ENCODE measurements at regions not wholly inside any gene's neighbourhood (a gene's known extent, or its start where the extent isn't known, plus 50 kb on each side); places are given as distances from the start of the nearest gene placed in this dataset.

DNA sequence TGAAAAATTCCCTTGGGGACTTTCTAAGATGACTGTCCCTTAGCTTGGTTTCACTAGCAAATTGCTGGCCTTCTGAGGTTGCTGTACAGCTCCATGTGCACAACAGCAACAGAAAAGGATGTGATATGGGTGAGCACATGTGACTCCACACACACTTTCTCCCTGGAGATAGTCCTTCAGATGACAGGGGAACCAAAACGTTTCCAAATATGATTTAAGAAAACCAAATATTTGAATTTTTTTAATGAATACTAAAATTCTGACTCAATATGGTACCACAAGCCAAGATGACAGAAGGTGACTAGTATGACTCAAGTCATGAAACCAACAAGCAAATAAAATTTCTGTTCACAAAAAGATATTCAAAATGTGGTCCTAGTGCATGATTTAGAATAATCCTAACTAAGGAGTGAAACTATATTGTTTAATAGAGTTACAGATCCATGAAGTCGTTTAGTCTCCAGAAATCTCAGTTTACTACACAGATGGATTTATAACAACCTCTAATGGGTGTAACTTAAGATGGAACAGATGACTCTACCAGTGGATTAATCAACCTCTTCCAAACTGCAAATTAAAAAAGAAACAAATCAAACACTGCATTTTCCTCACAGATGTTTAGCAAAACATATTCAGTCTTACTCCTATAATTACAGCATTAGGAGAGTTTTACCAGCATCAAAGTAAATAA, 144.8 kb upstream of the PIK3R1 start:
- Histone ChIP-seq H3K9me3 (ENCODE audit: control insufficient read depth in 1 of 2, insufficient read depth in 1 of 2, low read depth in 1 of 2, low read length in 2 of 2) (no peaks in the 10 kb centered on the region), H3K36me3 (ENCODE audit: control insufficient read depth in 1 of 2, insufficient read depth in 2 of 2, low read length in 2 of 2) (no peaks in the 10 kb centered on the region), H3K27ac (ENCODE audit: low read depth, low read length) (no peak overlapping the region), H3K4me2 (ENCODE audit: low read length) (no peak overlapping the region), H3K4me1 (ENCODE audit: control insufficient read depth in 1 of 2, insufficient read depth in 2 of 2, low read length in 2 of 2) (no peaks in the 10 kb centered on the region), H3K9ac (ENCODE audit: low read length) (no peak overlapping the region), H3K4me3 (replicated peaks in 1 of 2; ENCODE audit: low read depth in 1 of 2, low read length in 2 of 2) (no peak overlapping the region), H2AFZ (ENCODE audit: low read depth, low read length, poor library complexity, severe bottlenecking) (no peak overlapping the region), H3K79me2 (ENCODE audit: insufficient read depth, low read length) (no peaks in the 10 kb centered on the region), H3K27me3 (ENCODE audit: insufficient read depth, low read length) (no peaks in the 10 kb centered on the region), H3K9me2 (ENCODE audit: insufficient read depth) (no peaks in the 10 kb centered on the region), H4K20me1 (ENCODE audit: insufficient read depth) (no peaks in the 10 kb centered on the region)
- CTCF ChIA-PET = no interaction called here
- POLR2A ChIA-PET = no interaction called here
- DNase-seq (ENCODE audit: low read depth, low spot score) = no peak
- RAD21 ChIA-PET (ENCODE audit: low non-redundant PET in 1 of 2, low total read pairs in 2 of 2, uncharacterized antibody in 2 of 2, unreplicated experiment in 2 of 2) = no interaction called here
- intact Hi-C loops (cut with micrococcal nuclease) = no loop called here
- TF ChIP-seq, protein P1, sequence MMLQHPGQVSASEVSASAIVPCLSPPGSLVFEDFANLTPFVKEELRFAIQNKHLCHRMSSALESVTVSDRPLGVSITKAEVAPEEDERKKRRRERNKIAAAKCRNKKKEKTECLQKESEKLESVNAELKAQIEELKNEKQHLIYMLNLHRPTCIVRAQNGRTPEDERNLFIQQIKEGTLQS (IDR thresholded peaks at IDR 0.05) = no peak
- TF ChIP-seq YY1 (IDR thresholded peaks at IDR 0.05; ENCODE audit: extremely low read depth, insufficient replicate concordance, low read depth, low read length) (no peak), SP1 (IDR thresholded peaks at IDR 0.05; ENCODE audit: low read depth) (no peak)
- TF ChIP-seq, protein P2, sequence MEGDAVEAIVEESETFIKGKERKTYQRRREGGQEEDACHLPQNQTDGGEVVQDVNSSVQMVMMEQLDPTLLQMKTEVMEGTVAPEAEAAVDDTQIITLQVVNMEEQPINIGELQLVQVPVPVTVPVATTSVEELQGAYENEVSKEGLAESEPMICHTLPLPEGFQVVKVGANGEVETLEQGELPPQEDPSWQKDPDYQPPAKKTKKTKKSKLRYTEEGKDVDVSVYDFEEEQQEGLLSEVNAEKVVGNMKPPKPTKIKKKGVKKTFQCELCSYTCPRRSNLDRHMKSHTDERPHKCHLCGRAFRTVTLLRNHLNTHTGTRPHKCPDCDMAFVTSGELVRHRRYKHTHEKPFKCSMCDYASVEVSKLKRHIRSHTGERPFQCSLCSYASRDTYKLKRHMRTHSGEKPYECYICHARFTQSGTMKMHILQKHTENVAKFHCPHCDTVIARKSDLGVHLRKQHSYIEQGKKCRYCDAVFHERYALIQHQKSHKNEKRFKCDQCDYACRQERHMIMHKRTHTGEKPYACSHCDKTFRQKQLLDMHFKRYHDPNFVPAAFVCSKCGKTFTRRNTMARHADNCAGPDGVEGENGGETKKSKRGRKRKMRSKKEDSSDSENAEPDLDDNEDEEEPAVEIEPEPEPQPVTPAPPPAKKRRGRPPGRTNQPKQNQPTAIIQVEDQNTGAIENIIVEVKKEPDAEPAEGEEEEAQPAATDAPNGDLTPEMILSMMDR (IDR thresholded peaks at IDR 0.05 in 2 of 3, conservative IDR thresholded peaks at IDR 0.05 in 1 of 3; ENCODE audit: borderline replicate concordance in 1 of 3, insufficient read depth in 1 of 3, low read depth in 2 of 3, low read length in 2 of 3) = no peak
- BruUV-seq (replicated peaks) = no TSS peak
- no peak for ATAC-seq

DNA sequence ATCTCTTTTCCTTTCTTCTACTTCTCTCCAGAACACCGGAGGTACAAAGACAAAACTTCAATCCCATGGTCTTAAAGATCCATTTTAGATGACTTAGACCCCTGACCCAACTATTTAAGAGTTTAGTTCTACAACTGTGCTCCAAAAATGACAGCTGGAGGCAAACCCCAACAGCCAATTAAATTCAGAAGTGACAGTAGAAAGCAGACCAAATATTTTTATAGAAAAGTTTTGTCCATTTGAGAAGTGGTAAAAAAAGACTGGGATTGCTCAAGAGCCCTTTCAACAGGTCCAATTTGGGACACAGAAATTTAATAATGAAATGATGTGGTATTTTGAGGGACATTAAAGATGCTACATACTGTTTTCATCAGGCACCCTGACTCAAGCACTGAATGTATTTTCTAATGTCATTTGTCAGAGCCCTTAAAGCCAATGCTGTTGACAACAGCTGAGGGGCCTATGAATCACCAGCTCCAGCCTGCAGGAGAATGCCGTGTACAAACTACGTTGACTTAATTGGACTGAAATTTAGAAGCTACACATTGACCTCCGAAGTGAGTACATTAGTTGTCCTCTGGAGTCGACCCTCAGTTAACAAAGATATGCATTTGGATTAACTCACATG, 147.5 kb upstream of the PIK3R1 start:
- Histone ChIP-seq H3K27ac (ENCODE audit: low read depth, low read length) (no peak overlapping the region), H2AFZ (ENCODE audit: low read depth, low read length, poor library complexity, severe bottlenecking) (no peak overlapping the region), H3K4me3 (replicated peaks in 1 of 2; ENCODE audit: low read depth in 1 of 2, low read length in 2 of 2) (no peak overlapping the region), H3K27me3 (ENCODE audit: insufficient read depth, low read length) (no peaks in the 10 kb centered on the region), H3K9ac (ENCODE audit: low read length) (no peak overlapping the region), H3K4me1 (ENCODE audit: control insufficient read depth in 1 of 2, insufficient read depth in 2 of 2, low read length in 2 of 2) (no peaks in the 10 kb centered on the region), H3K79me2 (ENCODE audit: insufficient read depth, low read length) (no peaks in the 10 kb centered on the region), H4K20me1 (ENCODE audit: insufficient read depth) (no peaks in the 10 kb centered on the region), H3K9me2 (ENCODE audit: insufficient read depth) (no peaks in the 10 kb centered on the region), H3K9me3 (ENCODE audit: control insufficient read depth in 1 of 2, insufficient read depth in 1 of 2, low read depth in 1 of 2, low read length in 2 of 2) (no peaks in the 10 kb centered on the region), H3K4me2 (ENCODE audit: low read length) (no peak overlapping the region), H3K36me3 (ENCODE audit: control insufficient read depth in 1 of 2, insufficient read depth in 2 of 2, low read length in 2 of 2) (no peaks in the 10 kb centered on the region)
- ChIA-PET CTCF (no interaction called here), POLR2A (no interaction called here), RAD21 (ENCODE audit: low non-redundant PET in 1 of 2, low total read pairs in 2 of 2, uncharacterized antibody in 2 of 2, unreplicated experiment in 2 of 2) (no interaction called here)
- ATAC-seq = no peak
- intact Hi-C loops (cut with micrococcal nuclease) = no loop called here
- BruUV-seq (replicated peaks) = no TSS peak
- no peak for DNase-seq (ENCODE audit: low read depth, low spot score)
- no peak for TF ChIP-seq POLR2AphosphoS5 (IDR thresholded peaks at IDR 0.05; ENCODE audit: low read depth, low read length)
- TF ChIP-seq, protein P2 (IDR thresholded peaks at IDR 0.05 in 2 of 3, conservative IDR thresholded peaks at IDR 0.05 in 1 of 3; ENCODE audit: borderline replicate concordance in 1 of 3, insufficient read depth in 1 of 3, low read depth in 2 of 3, low read length in 2 of 3) = no peak
- TF ChIP-seq YY1 (IDR thresholded peaks at IDR 0.05; ENCODE audit: extremely low read depth, insufficient replicate concordance, low read depth, low read length) = no peak
- no peak for TF ChIP-seq CEBPB (IDR thresholded peaks at IDR 0.05; ENCODE audit: low read depth)
- no peak for TF ChIP-seq JUND (IDR thresholded peaks at IDR 0.05)
- no peak for TF ChIP-seq CBX3 (IDR thresholded peaks at IDR 0.05; ENCODE audit: low read depth)
- TF ChIP-seq, protein P3, sequence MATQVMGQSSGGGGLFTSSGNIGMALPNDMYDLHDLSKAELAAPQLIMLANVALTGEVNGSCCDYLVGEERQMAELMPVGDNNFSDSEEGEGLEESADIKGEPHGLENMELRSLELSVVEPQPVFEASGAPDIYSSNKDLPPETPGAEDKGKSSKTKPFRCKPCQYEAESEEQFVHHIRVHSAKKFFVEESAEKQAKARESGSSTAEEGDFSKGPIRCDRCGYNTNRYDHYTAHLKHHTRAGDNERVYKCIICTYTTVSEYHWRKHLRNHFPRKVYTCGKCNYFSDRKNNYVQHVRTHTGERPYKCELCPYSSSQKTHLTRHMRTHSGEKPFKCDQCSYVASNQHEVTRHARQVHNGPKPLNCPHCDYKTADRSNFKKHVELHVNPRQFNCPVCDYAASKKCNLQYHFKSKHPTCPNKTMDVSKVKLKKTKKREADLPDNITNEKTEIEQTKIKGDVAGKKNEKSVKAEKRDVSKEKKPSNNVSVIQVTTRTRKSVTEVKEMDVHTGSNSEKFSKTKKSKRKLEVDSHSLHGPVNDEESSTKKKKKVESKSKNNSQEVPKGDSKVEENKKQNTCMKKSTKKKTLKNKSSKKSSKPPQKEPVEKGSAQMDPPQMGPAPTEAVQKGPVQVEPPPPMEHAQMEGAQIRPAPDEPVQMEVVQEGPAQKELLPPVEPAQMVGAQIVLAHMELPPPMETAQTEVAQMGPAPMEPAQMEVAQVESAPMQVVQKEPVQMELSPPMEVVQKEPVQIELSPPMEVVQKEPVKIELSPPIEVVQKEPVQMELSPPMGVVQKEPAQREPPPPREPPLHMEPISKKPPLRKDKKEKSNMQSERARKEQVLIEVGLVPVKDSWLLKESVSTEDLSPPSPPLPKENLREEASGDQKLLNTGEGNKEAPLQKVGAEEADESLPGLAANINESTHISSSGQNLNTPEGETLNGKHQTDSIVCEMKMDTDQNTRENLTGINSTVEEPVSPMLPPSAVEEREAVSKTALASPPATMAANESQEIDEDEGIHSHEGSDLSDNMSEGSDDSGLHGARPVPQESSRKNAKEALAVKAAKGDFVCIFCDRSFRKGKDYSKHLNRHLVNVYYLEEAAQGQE (IDR thresholded peaks at IDR 0.05; ENCODE audit: low read depth) = no peak
